ENCODE measurements at regions not wholly inside any gene's neighbourhood (a gene's known extent, or its start where the extent isn't known, plus 50 kb on each side); places are given as distances from the start of the nearest gene placed in this dataset.

GRCh38 chr7:15925608-15926007 is 239.1 kb upstream of the MEOX2 start:
- TF ChIP-seq POLR2A (IDR thresholded peaks at IDR 0.05; ENCODE audit: low read length) (no peak), GATA1 (IDR thresholded peaks at IDR 0.05; ENCODE audit: low read depth, low read length) (no peak)
